GM18951 (cell line): ENCODE measurements at regions not wholly inside any gene's neighbourhood (a gene's known extent, or its start where the extent isn't known, plus 50 kb on each side); places are given as distances from the start of the nearest gene placed in this dataset.

ENCODE experiments used
- POLR2A ChIP-seq: IDR thresholded peaks from 4 replicates; pipeline ENCODE4 v1.6.1; 2011; ENCODE audit warnings: mild to moderate bottlenecking; ENCODE audit not compliant: insufficient read length, insufficient read depth; ENCODE audit errors: extremely low read depth
- in situ Hi-C: fragments of 300-500 bp; cut with MboI; formaldehyde crosslinking; loops from one replicate; pipeline ENCODE4 v1.12.0; 2022; ENCODE audit warnings: low sequenced_read_pairs, mixed read lengths, inconsistent platforms; ENCODE audit not compliant: unreplicated experiment

GRCh38 chr4:53912766-53913497 is 151.5 kb downstream of the CHIC2 start:
- in situ Hi-C loops: no loop called here
- TF ChIP-seq POLR2A: no peak

GRCh38 chr4:53908661-53909078 is 155.7 kb downstream of the CHIC2 start:
- no peak for TF ChIP-seq POLR2A
- in situ Hi-C loops: no loop called here

DNA sequence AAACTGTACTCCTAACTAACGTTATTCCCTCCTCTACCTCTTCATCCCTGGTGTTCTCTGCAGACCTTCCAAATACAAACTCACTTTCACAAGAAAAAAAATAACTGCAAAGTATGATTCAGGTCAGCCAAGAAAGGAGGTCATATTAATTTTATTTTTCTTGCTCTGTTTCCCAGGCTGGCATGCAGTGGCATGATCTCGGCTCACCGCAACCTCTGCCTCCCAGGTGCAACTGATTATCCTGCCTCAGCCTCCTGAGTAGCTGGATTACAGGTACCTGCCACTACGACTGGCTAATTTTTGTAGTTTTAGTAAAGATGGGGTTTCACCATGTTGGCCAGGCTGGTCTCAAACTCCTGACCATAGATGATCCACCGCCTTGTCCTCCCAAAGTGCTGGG is 156.6 kb downstream of the CHIC2 start:
- in situ Hi-C loops: no loop called here

GRCh38 chr4:53906606-53907190 is 157.7 kb downstream of the CHIC2 start:
- in situ Hi-C loops: no loop called here
- no peak for TF ChIP-seq POLR2A

More for the DNA sequence above, 156.6 kb downstream of the CHIC2 start:
- no peak for TF ChIP-seq POLR2A

DNA sequence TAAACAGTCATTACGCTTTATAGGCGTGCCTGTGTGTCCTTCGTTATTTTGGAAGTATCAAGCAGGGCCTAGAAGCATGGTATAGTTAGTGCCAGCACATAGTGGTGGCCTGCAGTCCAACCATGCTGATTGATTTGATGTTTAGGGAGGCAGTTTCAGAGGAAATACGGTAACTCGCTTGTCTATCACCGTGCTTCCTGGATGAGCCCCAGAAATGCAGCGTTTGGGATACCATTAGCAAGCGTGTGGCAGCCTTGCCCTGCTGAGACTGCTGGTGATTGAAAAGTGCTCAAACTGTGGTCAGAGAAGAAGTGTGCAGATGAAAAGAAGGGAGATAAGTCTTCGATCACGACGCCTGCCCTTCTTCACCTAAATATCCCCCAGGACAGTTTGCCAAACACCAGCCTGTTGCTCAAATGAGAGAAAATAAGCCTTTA is 158.4 kb downstream of the CHIC2 start:
- TF ChIP-seq POLR2A: no peak
- in situ Hi-C loops: no loop called here

DNA sequence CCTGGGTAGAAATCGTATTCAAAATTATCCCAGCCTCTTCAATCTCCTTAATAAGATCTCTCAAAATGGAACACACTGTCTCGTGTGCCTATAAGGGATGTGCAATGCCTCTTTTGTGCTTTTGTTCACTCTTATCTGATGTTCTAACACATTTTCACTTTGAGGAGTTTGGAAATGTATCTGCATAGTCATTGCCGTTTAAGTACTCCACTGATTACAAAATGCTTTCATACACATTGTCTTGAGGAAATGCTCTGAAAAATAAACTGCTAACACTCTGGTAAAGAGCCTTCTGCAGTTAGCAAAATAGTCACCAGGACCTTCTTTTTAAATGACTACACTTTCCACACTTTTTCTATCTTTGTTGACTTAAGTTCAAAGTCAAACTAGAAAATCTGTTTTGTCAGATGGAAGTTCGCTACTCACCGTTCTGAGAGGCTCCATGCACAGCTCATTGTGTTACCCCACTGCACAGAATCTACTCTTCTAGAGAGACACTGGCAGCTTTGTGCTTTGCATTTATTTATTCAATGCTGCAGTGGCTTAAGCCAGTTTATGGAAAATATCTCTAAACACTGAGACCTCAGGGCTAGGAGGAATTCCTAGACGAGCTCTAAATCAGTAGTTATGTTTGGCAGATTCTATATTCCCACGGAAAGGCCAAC is 159.0 kb downstream of the CHIC2 start:
- no peak for TF ChIP-seq POLR2A
- in situ Hi-C loops: no loop called here

GRCh38 chr4:53902786-53903185 is 161.6 kb downstream of the CHIC2 start:
- in situ Hi-C loops: no loop called here
- TF ChIP-seq POLR2A: no peak

DNA sequence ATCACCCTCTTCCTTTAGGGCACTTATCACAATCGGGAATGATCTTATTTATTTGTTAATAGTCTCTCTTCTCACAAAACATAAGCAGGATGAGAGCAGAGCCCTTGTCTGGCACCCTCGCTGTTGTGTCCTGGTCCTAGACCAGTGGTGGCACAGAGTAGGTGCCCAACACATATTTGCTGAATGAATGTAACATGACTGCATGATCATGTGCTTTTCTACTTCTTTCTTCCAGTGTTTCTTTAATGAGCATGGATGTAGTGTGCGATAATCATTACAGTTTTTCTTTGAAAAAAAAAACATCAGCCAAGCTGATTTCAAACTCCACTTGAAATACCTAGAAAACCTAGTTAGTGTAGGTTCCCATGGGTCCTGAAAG is 164.1 kb downstream of the CHIC2 start:
- TF ChIP-seq POLR2A: no peak
- in situ Hi-C loops: no loop called here

GRCh38 chr4:53899586-53900270 is 164.7 kb downstream of the CHIC2 start:
- in situ Hi-C loops: no loop called here

DNA sequence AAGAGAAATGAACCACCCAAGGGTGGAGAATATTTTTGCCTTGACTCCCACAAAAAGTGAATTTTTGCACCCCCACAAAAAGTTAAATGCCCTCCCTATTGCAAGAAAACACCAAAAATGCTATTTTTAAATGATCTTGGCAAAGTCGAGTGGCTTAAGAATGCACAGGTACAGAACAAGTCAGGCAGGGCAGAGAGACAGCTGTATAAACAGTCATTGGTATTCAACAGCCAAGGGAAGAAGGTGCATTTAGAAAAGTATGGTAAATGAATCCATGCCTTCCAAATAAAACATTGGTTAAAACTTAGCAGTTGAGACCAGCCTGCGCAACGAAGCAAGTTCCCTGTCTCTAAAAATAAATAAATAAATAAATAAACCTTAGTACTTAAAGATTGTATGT is 169.3 kb downstream of the CHIC2 start:
- no peak for TF ChIP-seq POLR2A
- in situ Hi-C loops: no loop called here

More at GRCh38 chr4:53899586-53900270, 164.7 kb downstream of the CHIC2 start:
- TF ChIP-seq POLR2A: no peak

GRCh38 chr4:53890461-53890860 is 173.9 kb downstream of the CHIC2 start:
- in situ Hi-C loops: no loop called here
- no peak for TF ChIP-seq POLR2A

DNA sequence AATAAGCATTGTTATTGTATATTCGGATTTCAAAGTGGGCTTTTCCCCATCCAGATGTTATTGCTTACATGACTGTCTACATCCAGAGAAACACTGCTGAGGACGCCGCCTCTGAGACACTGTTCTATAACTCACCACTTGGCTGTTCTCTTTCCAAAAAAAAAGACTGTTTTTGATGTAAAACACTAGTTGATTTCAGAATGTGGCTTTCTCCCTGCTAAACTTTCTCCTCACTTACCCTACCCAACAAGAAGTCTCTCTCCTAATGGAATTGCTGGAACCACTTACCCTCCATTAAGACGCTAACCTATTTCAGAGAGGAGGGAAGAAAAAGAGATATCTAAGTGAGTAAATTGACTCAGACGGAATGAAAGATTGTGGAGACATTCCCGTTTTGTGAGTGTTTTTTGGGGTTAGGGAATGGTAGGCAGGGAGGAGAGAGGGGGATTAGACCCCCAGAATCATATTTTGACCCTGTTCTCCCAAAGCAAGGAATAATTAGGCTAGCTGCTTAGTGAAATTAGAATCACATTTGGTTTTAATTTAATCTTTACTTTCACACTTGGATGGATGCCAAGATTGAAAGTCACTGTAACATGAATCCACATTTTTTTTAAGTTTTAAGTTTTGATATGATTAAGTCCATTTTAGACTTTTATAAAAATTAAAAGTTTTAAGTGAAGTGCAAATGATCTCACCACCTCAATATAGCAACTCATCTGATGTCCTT is 174.9 kb downstream of the CHIC2 start:
- no peak for TF ChIP-seq POLR2A
- in situ Hi-C loops: no loop called here

DNA sequence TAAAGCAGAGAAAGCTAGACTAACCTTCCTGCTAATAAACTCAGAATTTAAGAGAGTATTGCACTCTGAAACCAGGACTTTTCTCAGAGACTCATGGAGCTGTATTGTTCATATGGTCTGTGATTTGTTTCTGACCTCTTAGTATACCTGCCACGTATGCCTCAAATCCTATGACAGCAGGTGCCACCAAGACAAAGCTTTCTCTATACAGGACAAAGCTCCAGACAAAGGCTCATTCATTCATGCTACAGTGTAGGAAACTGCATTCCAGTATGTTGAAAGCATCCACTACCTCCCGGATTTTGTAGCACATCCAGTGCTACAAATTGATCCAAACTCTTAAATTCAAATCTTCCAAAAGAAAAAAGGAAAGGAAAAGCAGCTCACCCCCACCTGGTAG is 178.3 kb downstream of the CHIC2 start:
- in situ Hi-C loops: no loop called here
- no peak for TF ChIP-seq POLR2A
